Testis (tissue), 2 donors: ENCODE measurements at regions not wholly inside any gene's neighbourhood (a gene's known extent, or its start where the extent isn't known, plus 50 kb on each side); places are given as distances from the start of the nearest gene placed in this dataset.

ENCODE experiments used
- DNase-seq: peaks from one replicate; pipeline ENCODE4 v3.0.0-alpha.2; 2019
- H3K27ac ChIP-seq, 2 donors: fragments of 200-600 bp; sonication (generic); one replicate each; pipeline ENCODE4 v1.5.1; 2019
- H3K27me3 ChIP-seq: fragments of 200-600 bp; sonication (generic); one replicate; pipeline ENCODE4 v1.5.1; 2019
- H3K36me3 ChIP-seq: fragments of 200-600 bp; sonication (generic); one replicate; pipeline ENCODE4 v1.5.1; 2017; ENCODE audit warnings: low read depth; ENCODE audit errors: missing control alignments
- H3K4me1 ChIP-seq: fragments of 200-600 bp; sonication (generic); one replicate; pipeline ENCODE4 v1.5.1; 2019
- H3K4me3 ChIP-seq, 2 donors: fragments of 200-600 bp; sonication (generic); one replicate each; pipeline ENCODE4 v1.5.1; 2017 to 2019
- H3K9me3 ChIP-seq: fragments of 200-600 bp; sonication (generic); one replicate; pipeline ENCODE4 v1.5.1; 2017
- POLR2A ChIP-seq: fragments of 450-650 bp; IDR thresholded peaks from one replicate; pipeline ENCODE4 v1.6.1; 2017; ENCODE audit warnings: antibody characterized with exemption, mild to moderate bottlenecking, moderate library complexity
- WGBS, 2 donors: methylation state at CpG; one replicate each; pipeline ENCODE4 v1.1.5; 2018; 5-methylcytosine and 5-hydroxymethylcytosine counted together
- intact Hi-C: fragments of 100-400 bp; cut with DNase I; formaldehyde crosslinking; loops from one replicate; pipeline ENCODE4 v1.15.1; 2023; ENCODE audit warnings: low total_unique reads
- TF ChIP-seq, protein P1 (sequence below), 3 experiments: fragments of 450-650 bp in 2 of 3; fragments of 200-600 bp in 1 of 3; sonication (generic) in 1 of 3; IDR thresholded peaks; one replicate each; pipeline ENCODE4 v1.5.1; 2016 to 2019; ENCODE audit warnings: antibody characterized with exemption in 3 of 3, mild to moderate bottlenecking in 2 of 3, moderate library complexity in 1 of 3

DNA sequence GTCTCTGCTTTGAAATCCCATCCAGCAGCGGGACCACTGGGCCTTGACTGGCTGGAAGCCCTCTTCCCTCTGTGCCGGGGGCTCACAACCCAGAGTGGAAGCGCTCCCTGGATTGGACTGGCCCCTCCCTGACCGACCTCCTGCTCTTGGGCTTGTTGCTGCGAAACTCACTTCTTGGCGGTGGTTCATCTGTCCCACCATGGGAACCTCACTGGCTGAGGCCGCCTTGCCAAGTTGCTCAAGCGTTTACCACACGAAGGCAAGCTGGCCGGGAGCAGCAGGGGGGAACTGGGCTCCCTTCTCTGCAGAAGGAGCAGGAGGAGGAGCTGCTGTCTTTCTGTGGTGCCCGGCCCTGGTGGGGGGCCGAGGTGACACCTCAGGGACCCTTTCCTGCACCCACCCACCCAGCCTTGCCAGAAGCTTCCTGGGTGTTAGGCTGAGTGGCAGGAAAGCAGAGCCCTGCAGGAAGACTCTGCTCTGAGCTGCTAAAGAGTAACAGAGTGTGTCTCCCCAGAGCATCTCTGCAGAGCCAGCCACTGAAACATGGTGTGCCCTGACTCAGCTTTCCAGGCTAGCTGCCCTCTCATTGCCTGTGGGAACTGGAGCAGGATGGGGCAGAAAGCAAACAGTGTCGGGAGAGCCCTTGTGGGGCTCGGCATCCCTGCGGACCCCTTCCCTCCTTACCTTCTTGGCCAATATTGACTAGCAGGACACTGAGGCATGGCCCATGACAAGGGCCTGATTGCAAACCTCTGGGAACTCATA is 88.5 kb upstream of the ALX4 start:
- intact Hi-C loops, result no loop called here
- WGBS, 2 donors, result 64 to 82% methylated on average over 4 to 15 of the region's 15 CpGs

DNA sequence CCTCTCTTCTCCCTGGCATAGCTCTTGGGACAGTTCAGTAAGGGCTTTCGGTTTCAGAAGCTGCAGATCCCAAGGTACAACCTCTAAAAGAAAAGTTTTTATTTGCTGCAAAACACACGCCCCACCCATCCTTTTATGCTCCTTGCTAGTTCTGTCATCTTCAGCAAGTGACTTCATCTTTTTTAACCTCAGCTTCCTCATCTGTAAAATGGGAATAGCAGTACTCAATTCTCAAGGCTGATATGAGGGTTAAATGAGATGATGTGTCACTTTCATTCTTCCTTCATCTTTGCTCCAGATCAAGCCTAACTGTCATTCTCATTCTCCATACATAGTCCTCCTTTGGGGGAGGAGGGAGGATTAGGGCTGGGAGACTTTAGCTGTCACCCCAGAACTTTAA is 90.0 kb upstream of the ALX4 start:
- Histone ChIP-seq H3K36me3 (no peaks in the 10 kb centered on the region), H3K4me3 (no peak overlapping the region), H3K27me3 (no peaks in the 10 kb centered on the region), H3K4me1 (no peaks in the 10 kb centered on the region), H3K27ac (no peak overlapping the region), H3K9me3 (no peaks in the 10 kb centered on the region)
- TF ChIP-seq, protein P1, sequence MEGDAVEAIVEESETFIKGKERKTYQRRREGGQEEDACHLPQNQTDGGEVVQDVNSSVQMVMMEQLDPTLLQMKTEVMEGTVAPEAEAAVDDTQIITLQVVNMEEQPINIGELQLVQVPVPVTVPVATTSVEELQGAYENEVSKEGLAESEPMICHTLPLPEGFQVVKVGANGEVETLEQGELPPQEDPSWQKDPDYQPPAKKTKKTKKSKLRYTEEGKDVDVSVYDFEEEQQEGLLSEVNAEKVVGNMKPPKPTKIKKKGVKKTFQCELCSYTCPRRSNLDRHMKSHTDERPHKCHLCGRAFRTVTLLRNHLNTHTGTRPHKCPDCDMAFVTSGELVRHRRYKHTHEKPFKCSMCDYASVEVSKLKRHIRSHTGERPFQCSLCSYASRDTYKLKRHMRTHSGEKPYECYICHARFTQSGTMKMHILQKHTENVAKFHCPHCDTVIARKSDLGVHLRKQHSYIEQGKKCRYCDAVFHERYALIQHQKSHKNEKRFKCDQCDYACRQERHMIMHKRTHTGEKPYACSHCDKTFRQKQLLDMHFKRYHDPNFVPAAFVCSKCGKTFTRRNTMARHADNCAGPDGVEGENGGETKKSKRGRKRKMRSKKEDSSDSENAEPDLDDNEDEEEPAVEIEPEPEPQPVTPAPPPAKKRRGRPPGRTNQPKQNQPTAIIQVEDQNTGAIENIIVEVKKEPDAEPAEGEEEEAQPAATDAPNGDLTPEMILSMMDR (IDR thresholded peaks at IDR 0.05), result no peak
- no peak for TF ChIP-seq POLR2A
- intact Hi-C loops, result no loop called here
- WGBS, 2 donors, result 37 to 71% methylated on average over 2 of the region's 2 CpGs
- DNase-seq, result no peak

More for the DNA sequence above, 88.5 kb upstream of the ALX4 start:
- DNase-seq, result no peak
- H3K4me1 ChIP-seq, result no peaks in the 10 kb centered on the region
- H3K36me3 ChIP-seq, result no peaks in the 10 kb centered on the region
- H3K9me3 ChIP-seq, result no peaks in the 10 kb centered on the region
- TF ChIP-seq POLR2A, result no peak
- TF ChIP-seq, protein P1 (IDR thresholded peaks at IDR 0.05), result no peak
- no peaks in the 10 kb centered on the region for H3K27me3 ChIP-seq
- H3K4me3 ChIP-seq, result no peak overlapping the region
- H3K27ac ChIP-seq, result no peak overlapping the region

DNA sequence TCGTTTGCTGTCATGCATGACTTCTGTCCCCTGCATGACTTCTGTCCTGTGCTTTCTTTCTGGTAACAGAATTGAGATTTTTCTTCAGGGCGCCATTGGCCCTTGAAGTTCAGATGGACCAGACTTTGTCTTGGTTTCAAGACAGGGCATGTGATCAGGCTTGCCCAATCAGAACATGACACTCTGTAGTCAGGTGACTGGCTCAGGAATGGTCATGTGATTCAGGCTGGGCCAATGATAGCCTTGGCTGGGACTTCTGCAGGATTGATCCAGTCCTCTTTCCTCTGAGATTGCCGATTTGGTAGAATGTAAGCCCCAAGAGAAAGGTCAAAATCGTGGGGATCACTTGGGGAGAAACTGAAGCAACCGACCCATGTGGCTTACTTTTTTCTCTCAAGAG is 90.5 kb upstream of the ALX4 start:
- no peaks in the 10 kb centered on the region for H3K27me3 ChIP-seq
- H3K36me3 ChIP-seq, result no peaks in the 10 kb centered on the region
- H3K9me3 ChIP-seq, result no peaks in the 10 kb centered on the region
- intact Hi-C loops, result no loop called here
- peak; percentile 77 for DNase-seq
- no peak overlapping the region for H3K4me3 ChIP-seq
- no peak for TF ChIP-seq POLR2A
- TF ChIP-seq, protein P1 (IDR thresholded peaks at IDR 0.05), result no peak
- no peaks in the 10 kb centered on the region for H3K4me1 ChIP-seq
- 63 to 72% methylated on average over 5 of the region's 5 CpGs for WGBS, 2 donors
- H3K27ac ChIP-seq, result no peak overlapping the region

DNA sequence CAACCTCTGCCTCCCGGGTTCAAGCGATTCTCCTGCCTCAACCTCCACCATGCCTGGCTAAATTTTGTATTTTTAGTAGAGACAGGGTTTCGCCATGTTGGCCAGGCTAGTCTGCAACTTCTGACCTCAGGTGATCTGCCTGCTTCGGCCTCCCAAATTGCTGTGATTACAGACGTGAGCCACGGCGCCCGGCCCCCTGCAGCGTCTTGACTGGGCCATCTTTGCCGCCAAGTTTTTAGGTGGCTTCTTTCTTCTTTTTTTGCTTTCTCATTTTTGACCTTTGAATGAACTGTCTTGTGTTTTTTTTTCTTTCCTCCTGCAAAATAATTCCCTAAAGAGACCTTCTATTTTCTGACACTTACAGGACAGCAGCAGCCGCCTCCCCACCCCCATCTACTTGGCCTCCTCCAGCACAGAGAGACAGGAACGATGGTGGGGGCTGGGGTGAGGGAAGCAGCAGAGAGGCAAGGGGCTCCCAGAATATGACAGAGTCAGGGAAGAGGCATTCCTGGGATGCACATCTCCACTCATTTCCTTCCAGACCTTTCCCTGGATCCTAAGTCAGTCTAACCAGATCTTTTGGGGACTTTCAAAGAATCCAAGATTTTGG is 92.6 kb upstream of the ALX4 start:
- H3K36me3 ChIP-seq, result no peaks in the 10 kb centered on the region
- H3K4me3 ChIP-seq, result no peak overlapping the region
- no peak for DNase-seq
- no peak overlapping the region for H3K27ac ChIP-seq
- H3K27me3 ChIP-seq, result no peaks in the 10 kb centered on the region
- H3K4me1 ChIP-seq, result no peaks in the 10 kb centered on the region
- intact Hi-C loops, result no loop called here
- no peak for TF ChIP-seq POLR2A
- TF ChIP-seq, protein P1 (IDR thresholded peaks at IDR 0.05), result no peak
- no peaks in the 10 kb centered on the region for H3K9me3 ChIP-seq
- WGBS, 2 donors, result 67 to 69% methylated on average over 12 of the region's 12 CpGs
